H1 (cell line): ENCODE measurements at regions not wholly inside any gene's neighbourhood (a gene's known extent, or its start where the extent isn't known, plus 50 kb on each side); places are given as distances from the start of the nearest gene placed in this dataset.

Experiments
- CEBPB ChIP-seq: IDR thresholded peaks from 2 replicates; pipeline ENCODE4 v1.6.1; 2012; ENCODE audit warnings: low read depth, low read length
- PHF8 ChIP-seq: fragments of 200-600 bp; sonication (generic); conservative IDR thresholded peaks from 2 replicates; pipeline ENCODE4 v1.7.1; 2012; ENCODE audit warnings: low read depth, mild to moderate bottlenecking, inconsistent platforms, low read length, moderate library complexity
- RNF2 ChIP-seq: fragments of 200-900, 300-1000 bp; sonication (generic); IDR thresholded peaks from 2 replicates; pipeline ENCODE4 v1.7.1; 2016; ENCODE audit warnings: borderline replicate concordance, low read depth, mild to moderate bottlenecking, antibody characterized with exemption, low read length; ENCODE audit not compliant: poor library complexity, severe bottlenecking; ENCODE audit errors: missing control alignments
- SRF ChIP-seq: IDR thresholded peaks from 2 replicates; pipeline ENCODE4 v1.6.1; 2011; ENCODE audit warnings: mild to moderate bottlenecking, low read depth, low read length, moderate library complexity

GRCh38 chr12:107914460-107914977 lies 140.0 kb downstream of the ASCL4 start (continued):
- TF ChIP-seq PHF8 (no peak), CEBPB (no peak), SRF (no peak), RNF2 (no peak)
